Panc1 (cell line): ENCODE measurements at regions not wholly inside any gene's neighbourhood (a gene's known extent, or its start where the extent isn't known, plus 50 kb on each side); places are given as distances from the start of the nearest gene placed in this dataset.

Experiments
- CTCF ChIP-seq: fragments of 450-650 bp; IDR thresholded peaks from 2 replicates; pipeline ENCODE4 v1.5.1; 2017; ENCODE audit warnings: mild to moderate bottlenecking
- POLR2AphosphoS5 ChIP-seq: IDR thresholded peaks from 2 replicates; pipeline ENCODE4 v1.6.1; 2012; ENCODE audit warnings: mild to moderate bottlenecking, low read depth, low read length, moderate library complexity
- REST ChIP-seq, 2 experiments: IDR thresholded peaks; 2 replicates each; pipeline ENCODE4 v1.6.1; 2011 to 2012; ENCODE audit warnings: low read depth in 2 of 2, control low read depth in 1 of 2, low read length in 1 of 2, mild to moderate bottlenecking in 1 of 2, moderate library complexity in 1 of 2; ENCODE audit not compliant: insufficient read depth in 1 of 2
- SIN3A ChIP-seq: IDR thresholded peaks from 2 replicates; pipeline ENCODE4 v1.6.1; 2012; ENCODE audit warnings: low read depth, mild to moderate bottlenecking, low read length, moderate library complexity, borderline replicate concordance; ENCODE audit not compliant: insufficient read depth
- TCF7L2 ChIP-seq: IDR thresholded peaks from 2 replicates; pipeline ENCODE4 v1.6.1; 2011; ENCODE audit warnings: mild to moderate bottlenecking, low read depth, low read length, inconsistent platforms

GRCh38 chr3:152618529-152618928 lies 216.4 kb upstream of the P2RY1 start:
- TF ChIP-seq CTCF (no peak), POLR2AphosphoS5 (no peak), SIN3A (no peak), REST (IDR thresholded peaks at IDR 0.05; ENCODE audit: insufficient read depth in 1 of 2, low read depth in 2 of 2, low read length in 1 of 2) (no peak), TCF7L2 (no peak)
